ENCODE measurements at regions not wholly inside any gene's neighbourhood (a gene's known extent, or its start where the extent isn't known, plus 50 kb on each side); places are given as distances from the start of the nearest gene placed in this dataset.

DNA sequence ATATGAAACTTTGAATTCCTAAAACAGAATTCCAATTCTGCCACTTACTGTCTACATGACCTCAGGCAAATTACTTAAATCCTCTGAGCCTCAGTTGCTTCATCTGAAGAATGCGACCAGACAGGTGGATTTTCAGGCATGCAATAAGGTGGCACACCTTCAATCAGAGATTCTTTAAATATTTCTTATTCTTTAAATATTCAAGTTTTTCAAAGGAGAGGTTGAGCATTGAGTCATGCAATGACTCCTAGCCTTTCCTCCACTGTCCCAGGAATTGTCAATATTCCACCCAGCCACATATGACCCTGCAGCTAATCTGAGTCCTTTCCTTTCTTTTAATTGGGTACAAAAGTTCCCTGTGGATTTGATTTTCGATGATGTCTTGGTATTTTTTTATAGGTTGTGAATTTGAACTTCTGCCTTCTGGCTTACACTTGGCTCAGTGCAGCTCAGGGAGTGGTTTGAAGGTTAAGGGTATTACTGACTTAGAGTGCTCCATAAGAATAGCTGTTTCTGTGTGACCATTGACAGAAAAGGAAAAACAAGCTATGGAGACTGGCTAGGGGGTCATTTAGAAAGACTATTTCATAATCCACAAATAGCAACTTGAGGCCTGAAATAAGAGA lies 52.2 kb upstream of the PRDX6 start:
- TF ChIP-seq POLR2A (IDR thresholded peaks at IDR 0.05) (no peak), POLR2AphosphoS5 (IDR thresholded peaks at IDR 0.05) (no peak)
- TF ChIP-seq, protein P1, sequence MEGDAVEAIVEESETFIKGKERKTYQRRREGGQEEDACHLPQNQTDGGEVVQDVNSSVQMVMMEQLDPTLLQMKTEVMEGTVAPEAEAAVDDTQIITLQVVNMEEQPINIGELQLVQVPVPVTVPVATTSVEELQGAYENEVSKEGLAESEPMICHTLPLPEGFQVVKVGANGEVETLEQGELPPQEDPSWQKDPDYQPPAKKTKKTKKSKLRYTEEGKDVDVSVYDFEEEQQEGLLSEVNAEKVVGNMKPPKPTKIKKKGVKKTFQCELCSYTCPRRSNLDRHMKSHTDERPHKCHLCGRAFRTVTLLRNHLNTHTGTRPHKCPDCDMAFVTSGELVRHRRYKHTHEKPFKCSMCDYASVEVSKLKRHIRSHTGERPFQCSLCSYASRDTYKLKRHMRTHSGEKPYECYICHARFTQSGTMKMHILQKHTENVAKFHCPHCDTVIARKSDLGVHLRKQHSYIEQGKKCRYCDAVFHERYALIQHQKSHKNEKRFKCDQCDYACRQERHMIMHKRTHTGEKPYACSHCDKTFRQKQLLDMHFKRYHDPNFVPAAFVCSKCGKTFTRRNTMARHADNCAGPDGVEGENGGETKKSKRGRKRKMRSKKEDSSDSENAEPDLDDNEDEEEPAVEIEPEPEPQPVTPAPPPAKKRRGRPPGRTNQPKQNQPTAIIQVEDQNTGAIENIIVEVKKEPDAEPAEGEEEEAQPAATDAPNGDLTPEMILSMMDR (IDR thresholded peaks at IDR 0.05) = no peak
